ENCODE measurements at regions not wholly inside any gene's neighbourhood (a gene's known extent, or its start where the extent isn't known, plus 50 kb on each side); places are given as distances from the start of the nearest gene placed in this dataset.

- H4K20me1 ChIP-seq (ENCODE audit: control insufficient read depth, insufficient read depth, low read depth, low read length), result no peaks in the 10 kb centered on the region
- no peaks in the 10 kb centered on the region for H3K27me3 ChIP-seq (ENCODE audit: control insufficient read depth, low read length)
- H3K9me2 ChIP-seq (replicated peaks; ENCODE audit: control insufficient read depth, low read length), result no peaks in the 10 kb centered on the region
- H3F3A ChIP-seq (ENCODE audit: control insufficient read depth, insufficient read depth), result peaks cover 11% of the 10 kb centered on the region
- peaks cover 29% of the 10 kb centered on the region for H3K9me3 ChIP-seq (ENCODE audit: control insufficient read depth, insufficient read depth, low read length)
- no peaks in the 10 kb centered on the region for H3K36me3 ChIP-seq (ENCODE audit: control insufficient read depth, low read length)
- H3K4me2 ChIP-seq (ENCODE audit: low read length), result no peak overlapping the region
- no peaks in the 10 kb centered on the region for H3K79me2 ChIP-seq (ENCODE audit: control insufficient read depth, low read length)
- H3K4me3 ChIP-seq (ENCODE audit: low read length), result no peak overlapping the region
- TF ChIP-seq EZH2phosphoT487 (IDR thresholded peaks at IDR 0.05; ENCODE audit: borderline replicate concordance, low read length) (no peak), CTCF (IDR thresholded peaks at IDR 0.05; ENCODE audit: low read depth, low read length, poor library complexity, severe bottlenecking) (no peak)
- H3K27ac ChIP-seq (ENCODE audit: low read depth, low read length), result no peak overlapping the region
- no peaks in the 10 kb centered on the region for H3K4me1 ChIP-seq (ENCODE audit: control insufficient read depth, low read length)
These were observed 1247.1 kb downstream of the BRD1 start for GRCh38 chr22:48580481-48580970.

- Histone ChIP-seq H3K9me3 (ENCODE audit: control insufficient read depth, insufficient read depth, low read length) (peaks cover 25% of the 10 kb centered on the region), H3K4me3 (ENCODE audit: low read length) (no peak overlapping the region), H3K9me2 (replicated peaks; ENCODE audit: control insufficient read depth, low read length) (no peaks in the 10 kb centered on the region), H3K4me2 (ENCODE audit: low read length) (no peak overlapping the region), H3F3A (ENCODE audit: control insufficient read depth, insufficient read depth) (peaks cover 11% of the 10 kb centered on the region), H3K79me2 (ENCODE audit: control insufficient read depth, low read length) (no peaks in the 10 kb centered on the region), H3K27me3 (ENCODE audit: control insufficient read depth, low read length) (no peaks in the 10 kb centered on the region), H3K4me1 (ENCODE audit: control insufficient read depth, low read length) (no peaks in the 10 kb centered on the region), H3K27ac (ENCODE audit: low read depth, low read length) (no peak overlapping the region), H3K36me3 (ENCODE audit: control insufficient read depth, low read length) (no peaks in the 10 kb centered on the region), H4K20me1 (ENCODE audit: control insufficient read depth, insufficient read depth, low read depth, low read length) (no peaks in the 10 kb centered on the region)
- TF ChIP-seq CTCF (IDR thresholded peaks at IDR 0.05; ENCODE audit: low read depth, low read length, poor library complexity, severe bottlenecking), result no peak
- no peak for TF ChIP-seq EZH2phosphoT487 (IDR thresholded peaks at IDR 0.05; ENCODE audit: borderline replicate concordance, low read length)
These were observed 1247.8 kb downstream of the BRD1 start for GRCh38 chr22:48579928-48580309.

GRCh38 chr22:48579043-48579927, 1248.4 kb downstream of the BRD1 start:
- no peaks in the 10 kb centered on the region for H4K20me1 ChIP-seq (ENCODE audit: control insufficient read depth, insufficient read depth, low read depth, low read length)
- H3K9me2 ChIP-seq (replicated peaks; ENCODE audit: control insufficient read depth, low read length), result no peaks in the 10 kb centered on the region
- no peaks in the 10 kb centered on the region for H3K4me1 ChIP-seq (ENCODE audit: control insufficient read depth, low read length)
- peaks cover 24% of the 10 kb centered on the region for H3K9me3 ChIP-seq (ENCODE audit: control insufficient read depth, insufficient read depth, low read length)
- no peak overlapping the region for H3K4me2 ChIP-seq (ENCODE audit: low read length)
- peaks cover 11% of the 10 kb centered on the region for H3F3A ChIP-seq (ENCODE audit: control insufficient read depth, insufficient read depth)
- no peaks in the 10 kb centered on the region for H3K27me3 ChIP-seq (ENCODE audit: control insufficient read depth, low read length)
- no peak overlapping the region for H3K4me3 ChIP-seq (ENCODE audit: low read length)
- TF ChIP-seq EZH2phosphoT487 (IDR thresholded peaks at IDR 0.05; ENCODE audit: borderline replicate concordance, low read length), result no peak
- TF ChIP-seq CTCF (IDR thresholded peaks at IDR 0.05; ENCODE audit: low read depth, low read length, poor library complexity, severe bottlenecking), result no peak
- no peaks in the 10 kb centered on the region for H3K79me2 ChIP-seq (ENCODE audit: control insufficient read depth, low read length)
- H3K36me3 ChIP-seq (ENCODE audit: control insufficient read depth, low read length), result no peaks in the 10 kb centered on the region
- no peak overlapping the region for H3K27ac ChIP-seq (ENCODE audit: low read depth, low read length)
